H9 (cell line): ENCODE measurements at regions not wholly inside any gene's neighbourhood (a gene's known extent, or its start where the extent isn't known, plus 50 kb on each side); places are given as distances from the start of the nearest gene placed in this dataset.

ENCODE experiments used
- DNase-seq: peaks from one replicate; pipeline ENCODE4 v3.0.0-alpha.2; 2017
- H2AFZ ChIP-seq: one replicate; pipeline ENCODE4 v1.6.1; 2013; ENCODE audit warnings: mild to moderate bottlenecking, low read length, control low read depth, moderate library complexity
- H2AK5ac ChIP-seq: 2 replicates; pipeline ENCODE4 v1.6.1; 2013; ENCODE audit warnings: low read length, control low read depth, mixed read lengths; ENCODE audit not compliant: insufficient read length
- H2BK120ac ChIP-seq: one replicate; pipeline ENCODE4 v1.6.1; 2013; ENCODE audit warnings: low read depth, mild to moderate bottlenecking, low read length, control low read depth, inconsistent platforms; ENCODE audit not compliant: poor library complexity, severe bottlenecking
- H2BK12ac ChIP-seq: 2 replicates; pipeline ENCODE4 v1.6.1; 2013; ENCODE audit warnings: low read length, control low read depth, mixed read lengths, low read depth; ENCODE audit not compliant: insufficient read length
- H2BK15ac ChIP-seq: 2 replicates; pipeline ENCODE4 v1.6.1; 2013; ENCODE audit warnings: low read depth, low read length, control low read depth
- H2BK20ac ChIP-seq: one replicate; pipeline ENCODE4 v1.6.1; 2013; ENCODE audit warnings: low read depth, mild to moderate bottlenecking, low read length, control low read depth, inconsistent platforms; ENCODE audit not compliant: poor library complexity, severe bottlenecking
- H2BK5ac ChIP-seq: 2 replicates; pipeline ENCODE4 v1.6.1; 2013; ENCODE audit warnings: low read length, control low read depth, mixed read lengths; ENCODE audit not compliant: insufficient read length
- H3K14ac ChIP-seq: 2 replicates; pipeline ENCODE4 v1.6.1; 2013; ENCODE audit warnings: low read length, control low read depth; ENCODE audit not compliant: insufficient read depth
- H3K18ac ChIP-seq: 2 replicates; pipeline ENCODE4 v1.6.1; 2013; ENCODE audit warnings: low read depth, mild to moderate bottlenecking, mixed read lengths, low read length, control low read depth; ENCODE audit not compliant: insufficient read length
- H3K23ac ChIP-seq: 2 replicates; pipeline ENCODE4 v1.6.1; 2013; ENCODE audit warnings: low read length, control low read depth, mixed read lengths, low read depth; ENCODE audit not compliant: insufficient read length
- H3K23me2 ChIP-seq: 2 replicates; pipeline ENCODE4 v1.6.1; 2013; ENCODE audit warnings: low read depth, mild to moderate bottlenecking, mixed read lengths, low read length, control low read depth; ENCODE audit not compliant: insufficient read length, poor library complexity, severe bottlenecking
- H3K27ac ChIP-seq: 2 replicates; pipeline ENCODE4 v1.5.1; 2013; ENCODE audit warnings: low read length, control low read depth, mixed read lengths, low read depth; ENCODE audit not compliant: insufficient read length
- H3K27me3 ChIP-seq: 2 replicates; pipeline ENCODE4 v1.6.1; 2013; ENCODE audit warnings: low read length, control low read depth, inconsistent platforms; ENCODE audit not compliant: insufficient read depth
- H3K4ac ChIP-seq: 2 replicates; pipeline ENCODE4 v1.6.1; 2013; ENCODE audit warnings: low read depth, mild to moderate bottlenecking, control low read depth, inconsistent platforms, low read length, moderate library complexity
- H3K4me1 ChIP-seq: 2 replicates; pipeline ENCODE4 v1.6.1; 2013; ENCODE audit warnings: low read length, control low read depth, inconsistent platforms; ENCODE audit not compliant: insufficient read depth
- H3K4me2 ChIP-seq: 2 replicates; pipeline ENCODE4 v1.6.1; 2013; ENCODE audit warnings: low read length, control low read depth, mixed read lengths; ENCODE audit not compliant: insufficient read length, insufficient read depth
- H3K56ac ChIP-seq: 2 replicates; pipeline ENCODE4 v1.6.1; 2013; ENCODE audit warnings: low read depth, mild to moderate bottlenecking, mixed read lengths, low read length, control low read depth; ENCODE audit not compliant: insufficient read length
- H3K79me1 ChIP-seq: 2 replicates; pipeline ENCODE4 v1.6.1; 2013; ENCODE audit warnings: low read depth, mild to moderate bottlenecking, moderate library complexity, low read length, control low read depth, inconsistent platforms; ENCODE audit not compliant: insufficient read depth, poor library complexity, severe bottlenecking
- H3K79me2 ChIP-seq: 2 replicates; pipeline ENCODE4 v1.6.1; 2013; ENCODE audit warnings: low read length, control low read depth, inconsistent platforms; ENCODE audit not compliant: insufficient read depth
- H3K9ac ChIP-seq: 2 replicates; pipeline ENCODE4 v1.6.1; 2013; ENCODE audit warnings: low read length, control low read depth, mixed read lengths; ENCODE audit not compliant: insufficient read length; ENCODE audit errors: extremely low read depth
- H3K9me3 ChIP-seq: one replicate; pipeline ENCODE4 v1.6.1; 2013; ENCODE audit warnings: low read depth, low read length, inconsistent platforms; ENCODE audit not compliant: control insufficient read depth
- H3T11ph ChIP-seq: one replicate; pipeline ENCODE4 v1.6.1; 2013; ENCODE audit warnings: mild to moderate bottlenecking, low read length, control low read depth, inconsistent platforms
- H4K20me1 ChIP-seq: one replicate; pipeline ENCODE4 v1.6.1; 2013; ENCODE audit not compliant: control insufficient read depth, insufficient read length, insufficient read depth
- H4K5ac ChIP-seq: 2 replicates; pipeline ENCODE4 v1.6.1; 2013; ENCODE audit warnings: low read depth, mild to moderate bottlenecking, mixed read lengths, low read length, control low read depth; ENCODE audit not compliant: insufficient read length
- H4K8ac ChIP-seq: replicated peaks from 2 replicates; pipeline ENCODE4 v1.6.1; 2013; ENCODE audit warnings: low read length, control low read depth, mixed read lengths, low read depth; ENCODE audit not compliant: insufficient read length
- H4K91ac ChIP-seq: 2 replicates; pipeline ENCODE4 v1.6.1; 2013; ENCODE audit warnings: low read depth, mild to moderate bottlenecking, moderate library complexity, mixed read lengths, low read length, control low read depth; ENCODE audit not compliant: insufficient read length
- H3K27ac Mint-ChIP-seq, 3 experiments: 2 replicates in 2 of 3; 3 replicates in 1 of 3; pipeline ENCODE4 v1.8.0; 2020 to 2021; ENCODE audit warnings: mixed read lengths in 3 of 3, mild to moderate bottlenecking in 1 of 3, moderate library complexity in 1 of 3
- H3K27me3 Mint-ChIP-seq: 2 replicates; pipeline ENCODE4 v1.8.0; 2021; ENCODE audit warnings: low read depth, mild to moderate bottlenecking, moderate library complexity, mixed read lengths
- H3K36me3 Mint-ChIP-seq, 3 experiments: 2 replicates in 2 of 3; 3 replicates in 1 of 3; pipeline ENCODE4 v1.8.0; 2020 to 2021; ENCODE audit warnings: low read depth in 3 of 3, mixed read lengths in 3 of 3; ENCODE audit not compliant: insufficient read depth in 1 of 3
- H3K4me1 Mint-ChIP-seq, 2 experiments: 2 replicates each; pipeline ENCODE4 v1.8.0; 2020; ENCODE audit warnings: mixed read lengths in 2 of 2
- H3K4me3 Mint-ChIP-seq, 2 experiments: 2 replicates in 1 of 2; 3 replicates in 1 of 2; pipeline ENCODE4 v1.8.0; 2020 to 2021; ENCODE audit warnings: mild to moderate bottlenecking in 2 of 2, mixed read lengths in 2 of 2, moderate library complexity in 1 of 2
- H3K9me3 Mint-ChIP-seq, 2 experiments: 2 replicates in 1 of 2; 3 replicates in 1 of 2; pipeline ENCODE4 v1.8.0; 2020; ENCODE audit warnings: mild to moderate bottlenecking in 2 of 2, mixed read lengths in 2 of 2, moderate library complexity in 1 of 2
- whole genome bisulfite sequencing: extraction: QIAGEN DNeasy Blood & Tissue Kit; methylation state at CpG from one replicate; pipeline ENCODE4 v1.1.7; 2013; ENCODE audit warnings: missing lambda C conversion rate, low lambda C conversion rate, mixed read lengths; ENCODE audit not compliant: insufficient read length; ENCODE audit errors: extremely low coverage; 5-methylcytosine and 5-hydroxymethylcytosine counted together
- TF ChIP-seq, protein P1 (sequence below): fragments of 200-600 bp; sonication (generic); conservative IDR thresholded peaks from 3 replicates; pipeline ENCODE4 v1.8.0; 2021; ENCODE audit warnings: antibody characterized with exemption, mild to moderate bottlenecking

DNA sequence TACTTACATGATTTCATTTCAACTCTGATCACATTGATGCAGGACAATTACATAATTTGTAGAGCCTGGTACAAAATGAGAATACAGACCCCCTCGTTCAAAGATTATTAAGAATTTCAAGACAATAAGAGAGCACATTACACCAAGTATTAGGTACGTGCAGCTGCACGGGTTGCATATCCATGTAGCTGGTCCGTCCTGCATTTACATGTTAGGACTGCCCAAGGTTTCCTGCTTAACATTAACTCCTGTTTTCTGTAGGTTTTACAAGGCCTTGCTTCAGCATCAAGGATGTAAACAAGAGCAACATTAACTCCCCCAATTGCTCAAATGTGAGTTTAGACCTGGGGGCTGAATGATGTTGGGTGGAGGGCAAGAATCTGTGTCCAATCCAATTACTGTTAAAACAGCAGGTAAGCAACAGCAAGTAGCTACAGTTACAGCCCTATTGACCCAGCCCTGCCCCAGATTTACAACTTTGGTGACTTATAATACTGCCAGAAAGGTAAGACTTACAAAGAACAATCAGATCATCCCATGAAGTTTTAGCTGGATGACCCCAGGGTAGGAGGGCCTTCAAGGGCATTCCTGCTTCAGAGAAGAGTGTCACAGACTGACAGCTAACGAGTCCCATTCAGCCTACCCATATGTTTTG lies 127.4 kb upstream of the PPP2R3A start:
- Histone ChIP-seq H4K91ac (no peak overlapping the region), H2AK5ac (no peak overlapping the region), H3K14ac (no peak overlapping the region), H4K20me1 (no peaks in the 10 kb centered on the region), H3K23me2 (no peaks in the 10 kb centered on the region), H3K18ac (no peak overlapping the region), H3K79me1 (no peaks in the 10 kb centered on the region), H2BK12ac (no peak overlapping the region), H3K56ac (no peak overlapping the region), H3K79me2 (no peaks in the 10 kb centered on the region), H3K27ac (no peak overlapping the region), H4K5ac (no peak overlapping the region), H2BK5ac (no peak overlapping the region), H2AFZ (no peak overlapping the region), H3K9me3 (no peaks in the 10 kb centered on the region), H4K8ac (no peak overlapping the region), H3K4me1 (no peaks in the 10 kb centered on the region), H2BK15ac (no peak overlapping the region), H3K23ac (no peak overlapping the region), H3K27me3 (no peaks in the 10 kb centered on the region), H3K4me2 (no peak overlapping the region), H2BK120ac (no peak overlapping the region), H3K9ac (no peak overlapping the region), H3K4ac (no peak overlapping the region), H2BK20ac (no peak overlapping the region), H3T11ph (no peak overlapping the region)
- Mint-ChIP-seq H3K9me3 (no peaks in the 10 kb centered on the region), H3K4me3 (no peak overlapping the region), H3K4me1 (peaks cover 6 to 9% of the 10 kb centered on the region in 2 experiments), H3K27ac (no peak overlapping the region), H3K27me3 (no peaks in the 10 kb centered on the region; the same call in 1 of the 2 replicates), H3K36me3 (no peaks in the 10 kb centered on the region)
- WGBS = no CpG with 5 or more reads among the region's 5 CpGs
- no peak for DNase-seq
- TF ChIP-seq, protein P1, sequence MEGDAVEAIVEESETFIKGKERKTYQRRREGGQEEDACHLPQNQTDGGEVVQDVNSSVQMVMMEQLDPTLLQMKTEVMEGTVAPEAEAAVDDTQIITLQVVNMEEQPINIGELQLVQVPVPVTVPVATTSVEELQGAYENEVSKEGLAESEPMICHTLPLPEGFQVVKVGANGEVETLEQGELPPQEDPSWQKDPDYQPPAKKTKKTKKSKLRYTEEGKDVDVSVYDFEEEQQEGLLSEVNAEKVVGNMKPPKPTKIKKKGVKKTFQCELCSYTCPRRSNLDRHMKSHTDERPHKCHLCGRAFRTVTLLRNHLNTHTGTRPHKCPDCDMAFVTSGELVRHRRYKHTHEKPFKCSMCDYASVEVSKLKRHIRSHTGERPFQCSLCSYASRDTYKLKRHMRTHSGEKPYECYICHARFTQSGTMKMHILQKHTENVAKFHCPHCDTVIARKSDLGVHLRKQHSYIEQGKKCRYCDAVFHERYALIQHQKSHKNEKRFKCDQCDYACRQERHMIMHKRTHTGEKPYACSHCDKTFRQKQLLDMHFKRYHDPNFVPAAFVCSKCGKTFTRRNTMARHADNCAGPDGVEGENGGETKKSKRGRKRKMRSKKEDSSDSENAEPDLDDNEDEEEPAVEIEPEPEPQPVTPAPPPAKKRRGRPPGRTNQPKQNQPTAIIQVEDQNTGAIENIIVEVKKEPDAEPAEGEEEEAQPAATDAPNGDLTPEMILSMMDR = no peak
